NCI-H446 treated with DMSO at 0.1 percent for 48 hours (cell line): ENCODE measurements at regions not wholly inside any gene's neighbourhood (a gene's known extent, or its start where the extent isn't known, plus 50 kb on each side); places are given as distances from the start of the nearest gene placed in this dataset.
"Not testable (repeated sequence)": the region's sequence is repeated elsewhere in the genome, so short reads cannot be mapped to it uniquely, and the experiment has no call there.

Experiments
- DNase-seq: peaks from one replicate; lab custom pipeline; 2025; lab: John Stamatoyannopoulos, UW

DNA sequence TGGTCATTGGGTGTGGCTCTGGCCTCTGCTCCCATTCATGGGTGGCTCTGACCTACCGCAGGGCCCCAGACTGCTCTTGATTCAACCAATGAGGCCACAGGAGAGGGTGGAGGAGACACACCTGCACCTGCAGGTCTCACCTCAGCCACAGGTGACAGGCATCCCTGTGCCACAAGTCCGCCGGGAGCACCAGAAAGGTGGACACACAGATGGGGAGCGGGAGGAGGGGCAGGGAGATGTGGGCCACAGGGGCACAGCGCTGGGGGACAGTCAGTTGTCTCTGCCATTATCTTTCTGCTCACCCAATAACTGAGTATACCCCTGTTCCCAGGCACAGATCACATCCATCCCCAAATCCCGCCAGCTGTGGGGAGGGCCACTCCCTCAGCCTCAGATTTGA is 189.1 kb upstream of the SALL3 start:
- DNase-seq: no peak

DNA sequence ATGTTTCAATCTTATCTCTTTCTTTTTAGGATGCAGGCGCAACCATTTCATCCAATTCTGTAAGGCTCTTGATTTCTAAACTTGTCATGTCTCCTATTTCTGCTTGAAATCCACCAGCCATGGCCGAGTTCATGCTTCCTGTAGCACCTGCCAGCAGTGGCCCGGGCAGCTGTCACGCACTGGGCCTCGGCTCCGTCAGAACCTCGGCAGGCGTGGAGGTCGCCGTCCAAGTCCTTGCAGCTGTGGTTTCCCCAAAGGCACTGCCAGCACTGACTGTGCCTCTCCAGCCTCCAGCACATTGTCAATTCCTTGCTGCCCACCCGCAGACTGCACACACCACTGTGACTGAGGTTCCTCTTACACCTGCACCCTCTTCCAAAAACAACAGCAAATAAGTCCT is 188.7 kb upstream of the SALL3 start:
- DNase-seq: no peak

DNA sequence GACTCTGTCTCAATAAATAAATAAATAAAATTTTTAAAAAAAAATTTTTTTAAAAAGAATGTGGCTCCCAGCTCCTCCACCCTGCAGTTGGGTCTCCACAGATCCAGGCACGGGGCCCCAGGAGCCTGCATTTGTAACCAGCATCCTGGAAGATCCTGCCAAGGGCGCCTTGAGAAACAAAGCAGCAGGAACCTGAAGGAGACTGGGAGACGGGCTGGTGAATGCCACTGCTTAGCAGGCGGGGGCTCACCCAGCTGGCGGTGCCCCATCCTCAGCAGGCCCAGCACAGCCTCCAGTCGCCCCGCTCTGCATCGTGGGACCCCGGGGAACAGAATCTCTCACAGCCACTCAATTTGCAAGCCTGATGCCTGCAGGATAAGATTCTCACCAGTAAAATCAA is 187.5 kb upstream of the SALL3 start:
- DNase-seq: no peak

DNA sequence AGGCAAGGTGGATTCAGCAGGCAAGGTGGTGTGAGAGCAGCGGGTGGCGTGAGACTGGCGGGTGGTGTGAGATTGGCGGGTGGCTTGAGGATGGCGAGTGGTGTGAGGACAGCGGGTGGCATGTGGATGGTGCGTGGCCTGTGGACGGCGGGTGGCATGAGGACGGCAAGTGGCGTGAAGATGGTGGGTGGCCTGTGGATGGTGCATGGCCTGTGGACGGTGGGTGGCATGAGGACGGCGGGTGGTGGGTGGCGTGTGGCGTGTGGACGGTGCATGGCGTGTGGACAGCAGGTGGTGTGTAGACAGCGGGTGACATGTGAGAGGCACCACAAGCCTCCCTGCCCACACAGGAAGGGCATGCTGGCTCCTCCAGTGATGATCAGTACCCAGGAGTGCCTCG is 186.9 kb upstream of the SALL3 start:
- DNase-seq: no peak

DNA sequence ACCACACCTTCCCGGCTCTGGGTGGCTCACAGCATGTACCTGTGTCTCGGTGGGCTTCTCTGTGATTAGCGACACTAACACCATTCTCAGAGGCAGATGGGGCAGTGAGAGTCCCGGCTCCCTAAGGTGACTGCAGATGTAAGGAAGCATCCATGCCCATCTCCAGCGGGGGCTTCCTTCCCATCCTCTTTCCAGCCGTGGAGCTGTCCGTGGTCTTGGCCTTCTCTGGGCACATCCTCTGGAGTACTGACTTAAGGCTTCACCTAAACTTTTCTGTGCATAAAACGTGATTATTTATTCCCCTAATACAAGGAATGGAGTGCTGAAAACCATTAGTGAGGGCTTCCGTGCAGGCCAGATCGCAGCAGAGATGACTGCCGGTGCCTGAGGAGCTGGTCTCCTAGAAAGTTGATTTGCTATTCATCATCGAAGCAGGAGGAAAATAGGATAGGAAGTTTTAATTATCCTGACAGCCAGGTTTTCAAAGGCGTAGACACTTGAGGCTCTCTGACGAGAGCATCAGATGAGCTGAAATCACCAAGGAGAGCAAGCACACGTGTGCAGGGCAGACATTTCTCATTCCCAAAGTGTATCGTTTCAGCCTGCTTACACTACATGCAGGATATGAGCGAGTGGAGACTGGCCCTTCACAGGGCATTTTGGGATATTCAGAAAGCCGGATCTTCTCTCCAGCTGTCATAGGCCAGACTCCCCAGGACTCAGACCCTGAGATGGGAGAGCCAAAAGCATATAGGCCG is 186.1 kb upstream of the SALL3 start:
- DNase-seq: no peak

DNA sequence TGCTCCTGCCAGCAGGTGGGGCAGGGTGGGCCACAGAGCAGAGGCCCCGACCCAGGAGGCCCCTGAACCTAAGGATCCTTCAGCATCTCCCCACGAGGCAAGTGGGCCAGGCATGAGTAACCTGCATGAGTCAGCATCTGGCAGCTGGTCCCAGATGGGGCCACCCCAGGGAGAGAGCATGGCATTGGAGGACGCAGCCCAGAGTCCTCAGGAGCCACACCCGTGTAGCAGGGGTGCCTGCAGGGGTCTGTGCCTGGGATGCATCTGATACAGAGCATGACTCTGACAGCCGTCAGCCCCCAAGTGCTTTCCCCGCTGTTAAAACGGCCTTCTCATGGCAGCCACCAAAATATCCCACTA is 185.6 kb upstream of the SALL3 start:
- no peak for DNase-seq

DNA sequence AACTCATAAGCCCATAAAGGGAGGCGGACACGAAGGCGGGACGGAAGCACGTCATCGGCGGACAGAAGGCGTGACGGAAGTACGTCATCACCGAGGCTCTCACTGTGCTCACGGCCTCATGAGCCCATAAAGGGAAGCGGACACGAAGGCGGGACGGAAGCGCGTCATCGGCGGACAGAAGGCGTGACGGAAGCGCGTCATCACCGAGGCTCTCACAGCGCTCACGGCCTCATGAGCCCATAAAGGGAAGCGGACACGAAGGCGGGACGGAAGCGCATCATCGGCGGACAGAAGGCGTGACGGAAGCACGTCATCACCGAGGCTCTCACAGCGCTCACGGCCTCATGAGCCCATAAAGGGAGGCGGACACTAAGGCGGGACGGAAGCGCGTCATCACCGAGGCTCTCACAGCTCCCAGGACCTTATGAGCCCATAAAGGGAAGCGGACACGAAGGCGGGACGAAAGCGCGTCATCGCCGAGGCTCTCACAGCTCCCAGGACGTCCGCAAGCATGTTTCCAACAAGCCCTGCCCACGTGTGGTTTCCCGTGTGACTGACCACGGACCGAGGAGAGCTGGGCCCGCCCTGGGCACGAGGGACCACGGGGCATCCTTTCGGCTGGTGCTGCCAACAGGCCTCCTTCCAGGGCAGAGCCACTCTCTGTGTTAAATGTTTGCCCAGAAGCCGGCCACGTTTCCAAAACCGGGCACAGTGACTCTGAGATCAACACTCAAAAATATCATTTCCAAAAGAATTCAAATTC is 182.7 kb upstream of the SALL3 start:
- DNase-seq: no peak

DNA sequence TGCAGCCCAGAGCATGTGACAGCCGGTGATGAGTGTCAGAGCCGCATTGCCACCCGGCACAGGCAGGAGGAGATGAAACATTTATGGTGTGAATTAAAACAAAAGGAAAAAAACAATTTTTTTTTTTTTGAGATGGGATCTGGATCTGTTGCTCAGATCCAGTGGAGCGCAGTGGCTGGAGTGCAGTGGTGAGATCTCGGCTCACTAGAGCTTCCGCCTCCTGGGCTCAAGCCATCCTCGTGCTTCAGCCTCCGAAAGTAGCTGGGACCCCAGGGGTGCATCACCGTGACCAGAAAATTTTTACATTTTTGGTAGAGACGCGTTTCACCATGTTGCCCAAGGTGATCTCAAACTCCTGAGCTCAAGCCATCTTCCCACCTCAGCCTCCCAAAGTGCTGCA is 182.1 kb upstream of the SALL3 start:
- DNase-seq: no peak

DNA sequence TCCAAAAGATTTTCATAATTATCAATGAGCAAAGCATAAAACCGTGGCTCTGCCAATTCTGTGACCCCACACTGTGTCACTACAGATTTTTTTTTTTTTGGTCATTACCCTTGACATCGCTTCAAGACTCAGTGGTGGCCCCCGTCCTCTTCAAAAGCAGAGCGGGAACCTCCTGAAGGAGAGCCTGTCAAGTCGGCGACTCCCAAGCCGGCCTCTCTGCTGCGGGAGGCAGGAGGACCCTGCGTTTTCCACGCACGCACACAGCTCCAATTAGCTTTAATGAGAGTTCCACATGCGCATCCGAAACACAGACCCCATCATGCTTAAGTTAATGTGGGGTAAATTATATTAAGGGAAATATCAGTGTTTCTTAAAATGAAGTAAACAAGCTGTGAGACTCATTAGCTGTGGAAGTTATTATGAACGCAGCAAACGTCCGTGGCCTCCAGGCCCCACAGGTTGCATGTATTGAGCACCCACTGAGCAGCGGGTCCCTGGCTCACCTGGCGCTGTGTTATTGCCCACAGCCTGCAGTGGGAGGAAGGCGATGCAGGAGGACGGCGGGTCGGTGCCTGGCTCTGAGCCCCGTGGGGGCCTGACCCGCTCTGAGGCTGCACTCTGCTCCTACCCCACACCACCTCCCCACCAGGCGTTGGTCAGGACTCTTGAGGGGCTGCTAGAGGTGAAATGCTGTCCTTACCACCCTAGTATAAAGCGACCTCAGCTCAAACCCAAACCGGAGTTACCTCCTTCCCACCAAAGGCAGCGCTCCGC is 181.0 kb upstream of the SALL3 start:
- DNase-seq: no peak

DNA sequence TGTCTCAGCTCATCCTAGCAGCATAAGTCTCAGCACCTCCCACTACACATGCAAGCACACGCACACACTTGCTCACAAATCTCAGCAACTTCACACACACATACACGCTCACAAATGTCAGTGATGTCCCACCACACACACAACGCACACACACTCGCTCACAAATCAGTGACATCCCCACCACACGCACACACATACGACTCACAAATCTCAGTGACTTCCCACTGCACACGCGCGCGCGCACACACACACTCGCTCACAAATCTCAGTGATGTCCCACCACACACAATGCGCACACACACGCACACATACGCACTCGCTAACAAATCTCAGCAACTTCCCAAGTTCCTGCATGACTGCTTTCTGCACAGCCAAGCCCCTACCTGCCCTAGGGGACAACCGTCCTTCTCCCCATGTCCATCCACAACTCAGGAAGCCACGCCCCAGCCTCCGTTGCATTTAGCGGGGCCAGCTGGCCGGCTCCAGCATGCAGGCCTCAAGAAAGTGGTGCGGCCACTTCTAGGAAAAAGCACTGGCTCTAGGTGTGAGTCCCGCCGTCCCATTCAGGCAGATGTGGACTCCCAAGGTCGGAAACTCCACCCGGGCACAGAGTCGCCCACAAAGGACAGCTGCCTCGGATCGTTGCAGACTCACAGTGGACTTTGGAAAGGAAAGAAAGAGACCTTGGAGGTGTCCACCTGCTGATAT is 180.1 kb upstream of the SALL3 start:
- no peak for DNase-seq

DNA sequence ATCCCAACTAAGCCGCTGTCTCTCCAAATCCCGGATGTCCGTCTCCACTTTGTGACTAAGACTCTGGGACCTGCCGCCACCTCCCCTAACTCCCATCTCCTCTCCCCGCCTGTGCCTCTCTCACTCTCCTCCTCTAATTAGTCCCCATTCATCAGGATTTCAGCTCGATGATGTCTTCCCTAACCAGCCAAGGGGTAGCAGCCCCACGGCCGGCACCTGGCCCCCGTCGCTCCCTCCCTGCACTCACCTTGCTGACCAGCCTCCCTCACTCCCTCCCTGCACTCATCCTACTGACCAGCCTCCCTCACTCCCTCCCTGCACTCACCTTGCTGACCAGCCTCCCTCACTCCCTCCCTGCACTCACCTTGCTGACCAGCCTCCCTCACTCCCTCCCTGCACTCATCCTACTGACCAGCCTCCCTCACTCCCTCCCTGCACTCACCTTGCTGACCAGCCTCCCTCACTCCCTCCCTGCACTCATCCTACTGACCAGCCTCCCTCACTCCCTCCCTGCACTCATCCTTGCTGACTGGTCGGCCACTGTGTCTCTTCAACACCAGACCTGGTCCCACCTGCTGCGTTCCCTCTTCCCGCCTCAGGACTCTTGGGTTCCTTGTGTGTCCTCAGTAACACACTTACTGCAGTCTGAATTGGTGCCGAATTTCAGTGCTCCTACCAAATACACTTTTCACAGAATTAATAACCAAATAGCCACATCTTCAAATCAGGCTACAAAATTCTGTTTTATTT is 179.3 kb upstream of the SALL3 start:
- not testable (repeated sequence) for DNase-seq

DNA sequence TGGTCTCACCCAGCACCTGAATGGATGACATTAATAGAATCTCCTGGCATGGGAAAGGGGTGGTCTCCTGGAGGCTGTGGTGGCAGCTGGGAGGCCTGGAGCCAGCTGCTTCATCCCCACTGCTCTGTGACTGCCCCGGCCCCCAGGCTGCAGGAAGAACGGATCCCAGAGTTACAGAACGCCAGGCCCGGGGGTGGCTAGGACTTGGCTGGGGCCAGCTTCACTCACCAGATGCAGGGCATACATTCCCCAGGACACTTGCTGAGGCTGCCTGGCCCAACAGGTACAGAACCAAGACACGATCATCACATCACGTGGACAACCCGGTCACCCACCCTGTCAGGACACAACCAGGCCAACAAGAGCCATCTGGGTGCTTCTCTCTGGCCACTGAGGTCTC is 178.6 kb upstream of the SALL3 start:
- DNase-seq: no peak

DNA sequence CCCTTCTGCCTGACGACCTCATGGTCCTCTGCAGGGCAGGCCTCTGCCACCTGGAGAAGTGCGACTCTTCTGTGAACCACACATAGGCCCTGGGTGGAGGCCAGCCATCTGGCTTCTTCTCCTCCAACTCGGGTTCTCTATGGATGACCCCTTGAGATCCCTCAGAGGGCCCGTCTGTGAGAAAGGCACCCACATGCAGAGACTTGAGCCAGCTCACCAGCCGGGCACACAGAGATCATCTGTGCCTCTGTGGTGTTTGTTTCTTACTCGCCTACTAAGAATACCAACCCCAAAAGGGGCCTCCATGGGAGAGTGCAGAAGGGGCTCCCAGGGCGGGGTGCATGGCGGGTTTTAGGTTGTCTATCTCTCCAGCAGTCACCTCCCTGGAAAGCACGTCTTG is 176.5 kb upstream of the SALL3 start:
- no peak for DNase-seq

DNA sequence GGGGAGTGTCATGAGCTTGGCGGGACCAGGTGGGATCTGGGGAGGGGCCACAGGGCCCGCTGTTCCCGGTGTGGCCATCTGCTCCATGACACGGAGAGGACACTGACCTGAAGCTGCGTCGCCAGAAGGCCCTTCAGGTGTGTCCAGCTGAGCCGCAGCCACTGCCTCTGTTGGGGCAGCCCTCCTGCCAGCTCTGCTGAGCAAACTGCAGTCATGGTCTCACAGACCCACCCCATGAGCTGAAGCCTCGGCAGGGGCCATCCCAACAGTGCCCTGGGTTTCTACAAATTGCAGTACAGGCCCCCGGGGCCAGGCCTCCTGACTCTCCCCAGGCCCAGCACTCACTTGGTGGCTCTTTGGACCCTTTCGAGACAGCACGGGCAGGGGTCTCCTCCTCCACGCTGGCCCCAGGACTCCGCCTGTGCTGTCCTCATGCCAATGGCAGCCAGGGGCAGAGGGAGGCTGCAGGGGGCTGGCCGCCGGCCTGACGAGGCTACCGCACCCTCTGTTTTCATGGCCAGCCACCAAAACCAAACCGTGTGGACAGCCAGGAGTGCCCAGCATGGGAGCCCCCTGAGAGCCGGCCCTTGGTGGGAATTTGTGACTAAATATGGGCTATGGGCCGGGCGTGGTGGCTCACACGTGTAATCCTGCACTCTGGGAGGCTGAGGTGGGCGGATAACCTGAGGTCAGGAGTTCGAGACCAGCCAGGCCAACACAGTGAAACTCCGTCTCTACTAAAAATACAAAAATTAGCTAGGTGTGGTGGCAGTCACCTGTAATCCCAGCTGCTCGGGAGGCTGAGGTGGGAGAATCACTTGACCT is 175.2 kb upstream of the SALL3 start:
- DNase-seq: no peak

DNA sequence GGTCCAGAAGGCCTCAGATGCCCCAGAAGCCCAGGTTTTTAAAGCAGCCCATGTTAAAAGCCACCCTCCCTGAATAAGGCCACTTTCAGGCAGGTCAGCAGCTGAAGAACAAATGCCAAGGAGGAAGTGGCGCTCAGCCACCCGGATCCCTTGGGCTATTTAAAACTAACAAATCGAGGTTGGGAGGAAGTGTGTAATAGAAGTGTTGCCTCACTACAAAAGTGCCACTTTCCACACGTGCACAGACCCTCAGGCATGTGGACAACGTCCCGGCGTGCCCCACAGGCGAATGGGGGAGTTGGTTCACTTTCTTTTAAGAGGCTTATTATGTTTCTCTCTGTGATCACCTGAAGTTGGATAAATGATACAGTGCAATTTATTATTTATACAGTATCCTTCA is 173.8 kb upstream of the SALL3 start:
- no peak for DNase-seq

DNA sequence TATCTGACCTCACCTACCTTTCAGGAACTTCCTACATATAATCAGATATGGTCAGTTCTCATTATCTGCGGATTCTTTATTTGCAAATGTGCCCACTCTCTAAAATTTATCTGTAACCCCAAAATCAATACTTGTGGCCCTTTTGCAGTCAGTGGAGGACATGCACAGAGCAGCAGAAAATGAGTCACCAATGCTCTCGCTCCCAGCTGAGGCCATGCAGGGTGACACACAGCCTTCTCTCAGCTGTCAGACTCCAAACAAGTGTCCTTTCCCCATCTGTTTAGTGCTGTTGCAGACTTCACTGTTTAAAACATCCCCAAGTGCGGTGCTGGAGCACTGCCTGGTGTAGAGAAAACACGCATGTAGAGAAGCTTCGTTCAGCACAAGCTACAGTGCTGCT is 171.9 kb upstream of the SALL3 start:
- DNase-seq: no peak

DNA sequence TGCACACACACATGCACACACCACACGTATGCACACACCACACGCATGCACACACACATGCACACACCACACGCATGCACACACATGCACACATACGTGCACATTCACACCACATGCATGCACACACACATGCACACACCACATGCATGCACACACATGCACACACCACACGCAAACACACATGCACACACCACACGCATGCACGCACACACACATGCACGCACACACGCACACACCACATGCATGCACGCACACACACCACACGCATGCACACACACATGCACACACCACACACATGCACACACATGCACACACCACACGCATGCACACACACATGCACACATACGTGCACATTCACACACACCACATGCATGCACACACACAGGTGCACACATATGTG is 169.8 kb upstream of the SALL3 start:
- DNase-seq: no peak

DNA sequence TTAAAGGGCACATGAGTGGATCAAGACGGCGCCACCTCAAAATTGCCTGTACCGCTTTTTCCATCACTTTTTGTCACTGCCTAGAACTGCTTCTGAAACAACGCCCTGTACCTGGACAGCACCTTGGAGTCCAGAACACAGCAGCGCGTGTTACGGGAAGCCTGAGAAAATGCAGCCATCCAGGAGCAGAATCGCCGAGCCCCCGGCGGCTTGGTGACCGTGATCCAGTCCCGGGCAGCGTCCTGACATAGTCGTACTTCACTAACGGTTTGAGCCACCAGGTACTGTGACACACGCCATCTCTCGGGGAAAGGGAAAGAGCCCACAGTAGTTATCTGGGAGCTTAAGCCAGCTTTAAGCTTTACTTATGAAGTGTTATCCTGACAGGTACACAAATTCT is 168.9 kb upstream of the SALL3 start:
- no peak for DNase-seq

DNA sequence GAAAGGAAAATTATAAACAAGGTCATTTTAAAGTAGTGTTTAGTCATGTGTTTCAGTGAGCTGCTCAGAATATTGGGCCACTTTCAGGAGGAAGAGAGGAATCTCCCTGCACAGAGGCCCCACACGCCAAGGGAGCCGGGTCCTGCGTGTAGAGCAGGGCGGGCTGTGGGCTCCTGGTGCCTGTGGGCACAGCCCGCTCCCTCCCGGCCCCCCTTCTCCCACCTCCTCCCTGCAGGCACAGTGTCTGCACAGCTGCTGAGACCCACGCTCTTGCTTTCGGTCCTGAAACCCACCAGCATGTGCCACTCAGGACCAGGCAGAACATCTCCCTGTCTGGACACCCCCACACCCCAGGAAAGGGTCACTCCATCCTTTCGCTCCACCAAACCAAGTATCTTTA is 167.6 kb upstream of the SALL3 start:
- DNase-seq: no peak

DNA sequence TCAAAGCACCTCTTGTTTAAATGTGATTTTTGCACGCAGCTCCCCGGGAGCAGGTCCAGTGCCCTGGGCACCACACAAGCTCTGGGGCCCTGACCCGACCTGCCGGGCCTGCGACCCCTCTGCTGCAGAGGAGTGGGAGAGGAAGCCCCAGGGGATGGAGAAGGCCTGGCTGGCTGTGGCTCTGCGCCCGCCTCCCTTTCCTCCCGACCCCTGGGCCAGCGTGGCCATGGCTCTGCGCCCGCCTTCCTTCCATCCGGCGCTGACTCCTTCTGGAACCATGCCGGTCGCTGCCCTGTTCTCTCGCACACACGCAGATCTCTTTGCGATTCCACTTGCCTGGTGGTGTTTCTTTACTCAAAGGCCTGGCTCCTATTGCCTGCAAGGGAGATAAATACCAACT is 166.5 kb upstream of the SALL3 start:
- no peak for DNase-seq
